Kidney glomerular epithelial cell (primary cell): ENCODE measurements at regions not wholly inside any gene's neighbourhood (a gene's known extent, or its start where the extent isn't known, plus 50 kb on each side); places are given as distances from the start of the nearest gene placed in this dataset.
"Not testable (repeated sequence)": the region's sequence is repeated elsewhere in the genome, so short reads cannot be mapped to it uniquely, and the experiment has no call there.

ENCODE experiments used
- DNase-seq: peaks from one replicate; lab custom pipeline; 2025; lab: John Stamatoyannopoulos, UW

- DNase-seq, result no peak
These were observed 890.6 kb downstream of the DNAJB9 start for GRCh38 chr7:109460296-109460695.

DNA sequence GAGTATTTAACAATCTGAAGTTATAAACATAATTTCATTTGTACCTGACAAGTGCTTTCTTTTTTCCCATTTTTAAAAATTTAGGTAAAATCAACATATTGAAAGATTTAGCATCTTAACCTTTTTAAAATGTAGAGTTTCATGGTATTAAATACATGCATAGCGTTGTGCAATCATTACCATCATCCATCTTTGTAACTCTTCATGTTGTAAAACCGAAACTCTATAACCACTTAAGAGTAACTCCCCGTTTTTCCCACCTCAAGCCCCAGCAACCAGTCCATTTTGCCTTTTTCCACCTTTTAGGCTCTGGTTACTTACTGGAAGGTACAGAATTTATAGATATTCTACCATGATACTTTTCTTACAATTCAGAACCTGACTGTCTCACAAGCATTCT is 892.5 kb downstream of the DNAJB9 start:
- DNase-seq, result no peak

GRCh38 chr7:109467729-109468128 is 898.1 kb downstream of the DNAJB9 start:
- not testable (repeated sequence) for DNase-seq

GRCh38 chr7:109473172-109473571 is 903.5 kb downstream of the DNAJB9 start:
- DNase-seq, result no peak

- DNase-seq, result no peak
These were observed 906.7 kb downstream of the DNAJB9 start for GRCh38 chr7:109476409-109476808.

DNA sequence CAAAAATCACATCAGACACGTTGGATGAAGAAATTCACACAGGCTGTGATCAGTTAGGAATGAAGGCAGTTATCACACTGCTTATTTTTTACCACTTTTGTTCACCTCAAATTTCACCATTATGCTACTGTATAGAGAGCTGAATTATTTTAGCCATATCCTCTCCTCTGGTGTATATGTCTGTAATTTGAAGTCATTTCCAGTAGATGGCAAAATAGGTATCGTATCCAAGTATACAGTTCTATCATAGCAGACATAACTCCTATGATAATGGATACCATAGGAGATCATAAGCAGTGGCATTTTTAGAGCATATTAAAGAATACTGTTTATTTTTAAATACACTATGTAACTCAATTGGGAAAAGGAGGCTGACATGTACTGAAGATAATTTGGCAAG is 909.7 kb downstream of the DNAJB9 start:
- DNase-seq, result no peak

DNA sequence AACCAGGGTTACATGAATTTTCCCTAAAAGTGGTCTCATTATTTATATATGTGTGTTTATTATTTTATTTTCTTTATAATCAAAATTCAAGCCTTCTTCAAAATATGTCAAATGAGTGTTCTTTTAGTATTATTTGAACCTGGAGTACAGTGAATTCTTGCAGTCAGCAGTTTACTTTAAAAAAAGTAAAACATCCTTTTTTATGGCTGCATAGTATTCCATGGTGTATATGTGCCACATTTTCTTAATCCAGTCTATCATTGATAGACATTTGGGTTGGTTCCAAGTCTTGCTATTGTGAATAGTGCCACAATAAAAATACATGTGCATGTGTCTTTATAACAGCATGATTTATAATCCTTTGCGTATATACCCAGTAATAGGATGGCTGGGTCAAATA is 920.9 kb downstream of the DNAJB9 start:
- DNase-seq, result not testable (repeated sequence)

- no peak for DNase-seq
These were observed 927.4 kb downstream of the DNAJB9 start for GRCh38 chr7:109497053-109497452.

DNA sequence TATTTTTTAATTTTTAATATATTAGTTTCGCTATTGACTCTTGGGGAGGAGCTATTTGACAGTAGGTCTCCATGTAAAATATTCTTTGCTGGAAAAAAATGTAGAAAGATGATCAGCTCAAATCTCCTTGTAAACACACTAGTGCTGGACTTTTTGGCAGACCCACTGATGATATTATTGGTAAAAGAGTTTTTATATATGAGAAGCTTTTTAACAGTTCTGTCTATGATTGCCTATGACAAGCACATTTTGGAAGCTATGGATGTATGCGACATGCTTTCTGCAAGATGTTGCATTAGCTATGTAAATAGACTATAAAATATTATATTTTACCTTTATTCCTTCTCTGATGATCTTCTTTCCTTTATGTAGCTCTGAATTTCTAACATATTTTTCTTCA is 928.5 kb downstream of the DNAJB9 start:
- no peak for DNase-seq

DNA sequence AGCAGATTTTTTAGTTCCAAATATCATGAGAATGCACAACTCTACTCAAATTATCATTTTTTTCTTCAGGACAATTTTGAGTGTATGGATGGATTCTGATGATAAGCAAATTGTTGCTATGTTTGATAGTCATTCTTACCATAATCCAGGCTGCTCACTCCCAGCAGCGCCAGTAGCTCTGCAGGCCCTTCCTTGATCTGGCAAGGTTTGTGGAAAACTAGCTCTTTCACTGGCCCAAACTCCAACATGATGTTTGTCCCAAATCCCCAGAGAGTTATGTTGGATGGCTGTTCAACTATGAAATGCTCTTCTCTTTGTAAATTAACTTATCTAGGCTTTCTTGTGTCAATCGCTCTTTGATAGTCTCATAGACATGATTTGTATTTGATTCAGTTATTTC is 933.7 kb downstream of the DNAJB9 start:
- DNase-seq, result no peak

DNA sequence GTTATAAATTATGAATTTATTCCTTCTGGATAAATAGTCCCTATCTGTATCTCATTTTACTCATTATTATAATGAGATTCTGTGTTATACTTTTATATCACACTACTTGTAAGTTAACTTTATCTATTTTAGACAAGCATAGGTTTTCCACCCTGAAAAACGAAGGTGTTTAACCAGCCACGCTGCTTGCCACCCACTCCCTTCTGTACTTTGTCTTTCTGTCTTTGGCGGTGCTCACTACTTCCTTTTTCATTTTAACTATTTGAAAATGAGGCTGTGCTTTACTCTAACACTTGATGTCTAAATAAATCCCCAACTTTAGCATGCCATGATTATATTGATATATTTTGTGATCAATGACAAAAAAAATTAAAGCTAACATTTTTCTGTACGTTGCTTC is 952.9 kb downstream of the DNAJB9 start:
- no peak for DNase-seq

DNA sequence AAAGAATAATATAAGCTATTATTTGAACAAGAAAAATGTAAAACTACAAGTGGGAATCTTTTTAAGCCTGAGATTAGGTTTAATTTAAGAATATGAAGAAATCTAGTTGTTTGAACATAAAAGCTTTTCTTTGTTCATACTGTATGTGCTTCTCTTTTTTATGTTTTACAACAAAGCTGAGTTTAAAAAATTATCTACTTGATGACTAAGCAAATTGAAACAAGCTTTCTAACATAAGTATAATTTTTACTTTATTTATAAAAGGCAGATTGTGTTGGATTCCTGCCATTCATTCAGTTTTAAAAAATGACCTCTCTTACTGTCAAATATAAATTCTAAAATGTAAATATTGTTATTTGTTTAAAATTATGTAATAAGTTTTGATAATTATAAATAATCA is 958.2 kb downstream of the DNAJB9 start:
- DNase-seq, result no peak

DNA sequence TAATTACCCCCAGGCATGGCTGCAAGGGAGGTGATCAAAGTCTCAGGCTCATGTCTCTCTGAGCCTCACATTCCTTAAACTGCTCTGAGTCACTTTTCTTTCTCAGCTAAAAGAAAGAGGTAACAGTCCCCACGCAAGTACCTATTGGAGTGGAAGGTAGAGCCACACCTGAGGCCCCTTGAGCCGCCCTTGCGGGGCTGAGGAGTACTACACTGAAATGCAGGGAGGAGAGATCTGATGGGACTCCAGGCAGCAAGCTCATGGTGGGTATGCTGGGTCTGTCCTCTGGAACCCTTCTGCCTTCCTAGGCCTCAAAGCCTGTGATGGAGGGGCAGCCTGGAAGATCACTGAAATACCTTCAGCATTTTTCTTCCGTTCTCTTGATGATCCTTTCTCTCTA is 960.0 kb downstream of the DNAJB9 start:
- no peak for DNase-seq

GRCh38 chr7:109532262-109532992 is 962.8 kb downstream of the DNAJB9 start:
- no peak for DNase-seq

GRCh38 chr7:109545686-109546085 is 976.0 kb downstream of the DNAJB9 start:
- DNase-seq, result no peak

DNA sequence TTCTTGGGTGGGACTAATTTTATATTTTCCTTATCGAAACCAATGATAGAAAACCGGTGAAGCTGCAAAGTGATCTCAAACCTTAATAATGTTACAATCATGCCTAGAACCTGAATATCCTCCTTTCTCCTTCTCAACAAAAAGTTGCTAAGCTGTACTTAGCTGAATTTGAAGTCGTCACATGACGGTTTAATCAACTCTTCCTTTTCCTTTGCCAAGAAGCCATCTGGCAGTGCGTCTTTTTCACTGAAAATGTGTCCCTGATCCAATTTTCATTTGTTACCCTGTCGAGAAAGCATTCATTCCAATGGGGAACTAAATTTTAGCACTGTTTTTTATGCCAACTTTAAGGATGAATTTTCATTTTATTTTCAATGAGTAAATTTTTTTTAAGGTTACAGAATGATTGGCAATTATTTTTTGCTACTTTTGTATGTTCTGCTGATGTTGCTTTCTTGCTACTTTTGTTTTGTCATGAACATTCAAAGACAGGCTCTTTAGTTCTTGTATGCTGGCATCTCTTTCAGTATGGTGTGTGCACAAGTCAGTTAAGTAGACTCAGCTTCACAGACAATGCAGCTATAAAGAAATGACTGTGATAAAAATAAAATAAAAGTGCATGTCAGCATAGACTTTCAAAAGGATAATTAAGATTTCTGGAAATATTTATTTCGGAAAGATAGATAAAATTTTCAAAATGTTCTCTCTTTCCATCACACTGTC is 980.0 kb downstream of the DNAJB9 start:
- no peak for DNase-seq

DNA sequence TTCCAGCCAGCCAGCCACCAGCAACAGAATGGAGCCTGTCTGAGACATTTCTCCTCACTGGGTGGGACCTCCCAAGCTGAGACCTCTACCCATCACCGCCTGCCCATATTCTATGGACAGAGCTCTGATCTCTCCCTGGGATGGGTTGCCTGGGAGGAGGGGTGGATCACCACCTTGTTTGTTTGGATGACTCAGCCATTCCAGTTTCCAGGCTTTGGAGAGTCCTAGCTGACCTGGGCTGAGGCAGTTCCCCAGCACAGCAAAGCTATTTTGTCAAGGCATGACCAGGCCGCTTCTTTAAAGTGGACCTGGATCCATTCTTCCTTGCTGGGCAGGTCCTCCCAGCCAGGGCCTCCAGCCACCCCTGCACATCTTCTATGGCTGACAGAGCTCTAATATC is 982.3 kb downstream of the DNAJB9 start:
- DNase-seq, result no peak

GRCh38 chr7:109577265-109577664 is 1007.6 kb downstream of the DNAJB9 start:
- no peak for DNase-seq

DNA sequence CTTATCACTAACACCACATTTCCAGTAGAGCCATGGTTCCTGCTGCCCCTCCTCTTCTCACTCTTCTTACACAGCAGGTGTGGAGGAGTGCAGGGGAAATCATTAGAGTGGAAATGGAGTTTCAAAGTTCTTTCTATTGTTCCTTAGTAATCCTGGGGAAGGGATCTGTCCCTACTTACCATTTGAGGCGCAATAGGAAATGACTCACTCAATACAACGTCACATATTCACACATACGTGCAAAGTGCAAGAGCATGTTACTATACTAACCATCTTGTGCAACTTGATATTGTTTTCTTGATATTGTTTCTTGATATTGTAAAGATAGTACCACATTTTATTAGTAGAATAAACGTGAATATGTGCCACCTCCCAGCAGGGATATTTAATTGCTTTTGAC is 1010.2 kb downstream of the DNAJB9 start:
- no peak for DNase-seq

- DNase-seq, result no peak
These were observed 1012.5 kb downstream of the DNAJB9 start for GRCh38 chr7:109582211-109582610.

GRCh38 chr7:109596948-109597347 is 1027.3 kb downstream of the DNAJB9 start:
- DNase-seq, result not testable (repeated sequence)

- DNase-seq, result no peak
These were observed 1042.0 kb downstream of the DNAJB9 start for GRCh38 chr7:109611656-109612055.

DNA sequence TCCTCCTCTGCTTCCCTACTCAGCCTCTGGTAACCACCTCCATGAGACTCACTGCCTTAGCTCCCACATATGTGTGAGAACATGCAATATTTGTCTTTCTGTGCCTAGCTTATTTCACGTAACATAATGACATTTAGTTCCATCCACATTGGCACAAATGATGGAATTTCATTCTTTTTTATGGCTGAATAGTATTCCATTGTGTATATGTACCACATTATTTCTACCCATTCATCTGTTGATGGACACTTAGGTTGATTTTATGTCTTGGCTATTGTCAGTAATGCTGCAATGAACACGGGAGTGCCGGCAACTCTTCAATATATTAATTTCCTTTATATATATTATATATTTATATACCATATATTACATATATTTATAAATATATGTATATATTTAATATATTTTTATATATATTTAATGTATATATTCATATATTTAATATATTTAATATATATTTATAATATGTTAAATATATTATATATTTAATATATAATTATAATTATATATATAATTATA is 1046.9 kb downstream of the DNAJB9 start:
- DNase-seq, result no peak

DNA sequence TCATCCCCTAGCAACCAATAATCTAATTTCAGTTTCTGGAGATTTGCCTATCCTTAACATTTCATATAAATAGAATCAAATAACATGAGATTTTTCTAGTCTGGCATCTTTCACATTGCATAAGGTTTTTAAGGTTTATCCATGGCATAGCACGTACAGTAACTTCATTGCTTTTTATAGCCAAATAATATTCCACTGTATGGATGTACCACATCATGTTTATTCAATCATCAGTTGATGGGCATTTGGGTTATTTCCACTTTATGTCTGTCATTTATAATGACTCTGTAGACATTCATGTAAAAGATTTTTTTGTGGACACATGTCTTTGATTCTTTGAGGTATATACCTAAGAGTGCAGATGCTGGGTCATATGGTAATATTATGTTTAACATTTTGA is 1052.6 kb downstream of the DNAJB9 start:
- no peak for DNase-seq
